ENCODE measurements at regions not wholly inside any gene's neighbourhood (a gene's known extent, or its start where the extent isn't known, plus 50 kb on each side); places are given as distances from the start of the nearest gene placed in this dataset.
"Not testable (repeated sequence)": the region's sequence is repeated elsewhere in the genome, so short reads cannot be mapped to it uniquely, and the experiment has no call there.

- no peak for DNase-seq
Observed at GRCh38 chr12:131364903-131365820, 345.7 kb upstream of the SFSWAP start.

DNA sequence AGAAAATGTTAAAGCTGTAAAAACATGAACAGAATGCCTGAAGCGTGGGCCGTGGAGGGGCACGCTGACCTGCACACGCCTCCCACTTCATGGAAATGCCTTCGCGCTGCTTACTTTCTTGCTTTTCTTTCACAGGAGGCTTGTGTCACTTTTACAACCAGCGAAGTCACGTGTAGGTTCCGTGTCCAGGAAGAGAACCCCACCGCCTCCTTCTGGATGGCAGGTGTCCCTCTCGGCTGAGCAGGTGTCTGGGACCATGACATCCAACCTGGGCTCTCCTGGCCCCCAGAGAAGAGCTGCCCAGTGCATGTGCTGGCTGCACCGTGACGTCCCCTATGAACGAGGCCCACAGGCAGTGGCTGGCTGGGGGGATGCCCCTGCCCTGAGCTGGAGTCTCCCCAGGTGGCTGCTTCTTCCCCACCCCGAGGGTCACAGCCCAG, 345.0 kb upstream of the SFSWAP start:
- no peak for DNase-seq

GRCh38 chr12:131366261-131366871, 344.5 kb upstream of the SFSWAP start:
- DNase-seq: no peak

DNA sequence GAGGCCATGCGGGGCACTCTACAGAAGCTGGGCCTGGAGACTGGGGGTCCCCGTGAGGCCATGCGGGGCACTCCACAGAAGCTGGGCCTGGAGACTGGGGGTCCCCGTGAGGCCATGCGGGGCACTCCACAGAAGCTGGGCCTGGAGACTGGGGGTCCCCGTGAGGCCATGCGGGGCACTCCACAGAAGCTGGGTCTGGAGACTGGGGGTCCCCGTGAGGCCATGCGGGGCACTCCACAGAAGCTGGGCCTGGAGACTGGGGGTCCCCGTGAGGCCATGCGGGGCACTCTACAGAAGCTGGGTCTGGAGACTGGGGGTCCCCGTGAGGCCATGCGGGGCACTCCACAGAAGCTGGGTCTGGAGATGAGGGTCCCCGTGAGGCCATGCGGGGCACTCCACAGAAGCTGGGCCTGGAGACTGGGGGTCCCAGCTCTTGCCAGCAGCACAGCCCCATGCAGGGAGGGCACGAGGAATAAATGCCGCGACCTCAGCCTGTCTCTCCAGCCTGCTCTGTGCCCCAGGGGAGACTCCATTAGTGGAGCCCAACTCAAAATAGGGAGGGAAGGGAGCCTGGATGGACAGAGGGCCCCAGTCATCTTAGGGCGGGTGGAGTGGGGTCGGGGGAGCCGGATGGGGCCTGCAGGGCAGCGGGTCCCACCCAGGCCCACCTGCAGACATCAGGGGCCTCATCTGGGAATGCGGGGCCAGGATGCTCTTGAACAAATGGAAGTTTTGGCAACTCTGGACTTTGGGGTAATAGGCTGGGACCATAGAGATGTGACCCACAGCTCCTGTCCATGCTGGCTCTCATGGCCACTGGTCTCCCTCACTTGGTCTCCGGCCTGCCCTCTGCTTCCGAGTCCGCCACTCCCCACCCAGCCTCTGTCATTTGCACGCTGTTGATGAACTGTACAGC, 343.6 kb upstream of the SFSWAP start:
- DNase-seq: not testable (repeated sequence)

DNA sequence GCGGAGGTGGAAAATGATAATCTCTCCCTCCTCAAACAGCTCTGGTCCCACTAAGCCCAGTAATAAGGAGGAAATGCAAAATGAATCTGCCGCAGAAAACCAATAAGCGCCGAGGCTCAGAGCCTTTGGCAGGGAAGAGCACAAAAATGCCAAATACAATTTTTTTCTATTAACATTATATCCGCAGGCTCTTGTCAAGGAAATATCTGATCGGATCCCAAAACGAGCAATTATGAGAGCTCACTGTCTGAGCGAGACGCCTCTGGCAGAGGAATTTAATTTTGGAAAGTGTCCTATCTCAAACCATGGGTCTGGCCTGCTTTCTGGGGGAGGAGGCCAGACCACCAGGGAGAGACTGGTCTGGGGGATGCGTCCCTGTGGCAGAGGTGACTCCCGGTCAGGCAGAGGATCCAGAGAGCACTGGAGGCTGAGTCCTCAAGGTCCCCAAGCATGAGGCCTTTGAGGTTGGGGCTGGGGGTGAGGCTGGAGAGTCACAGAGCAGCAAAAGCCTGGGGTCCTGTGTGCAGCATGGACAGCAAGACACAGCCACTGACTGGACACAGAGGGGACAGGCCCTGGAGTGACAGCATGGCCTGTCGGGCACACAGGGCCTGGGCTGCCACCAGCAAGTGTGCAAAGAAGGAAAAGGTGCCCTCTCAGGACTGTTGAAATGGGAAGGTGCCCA, 342.8 kb upstream of the SFSWAP start:
- DNase-seq: no peak

- no peak for DNase-seq
Observed at GRCh38 chr12:131368668-131369071, 342.2 kb upstream of the SFSWAP start.

GRCh38 chr12:131369094-131369845, 341.6 kb upstream of the SFSWAP start:
- DNase-seq: no peak

DNA sequence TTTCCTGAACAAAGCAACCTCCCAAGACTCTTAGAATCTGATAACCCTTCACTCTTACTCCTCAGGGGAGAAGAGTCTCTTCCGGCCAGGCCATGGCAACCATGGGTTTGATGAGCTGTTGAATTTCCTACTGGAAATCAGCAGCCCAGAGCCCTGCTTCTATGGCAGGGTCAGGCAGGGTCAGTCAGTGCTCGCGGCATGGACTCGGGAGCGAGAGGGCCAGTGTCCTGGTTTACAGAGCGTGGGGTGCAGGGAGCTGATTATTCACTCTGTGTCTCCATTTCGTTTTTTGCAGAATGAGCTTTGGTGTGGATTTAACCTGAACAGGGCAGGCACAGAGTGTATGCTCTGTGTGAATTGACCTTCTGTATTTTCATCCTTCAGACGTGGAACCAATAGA, 340.6 kb upstream of the SFSWAP start:
- no peak for DNase-seq

DNA sequence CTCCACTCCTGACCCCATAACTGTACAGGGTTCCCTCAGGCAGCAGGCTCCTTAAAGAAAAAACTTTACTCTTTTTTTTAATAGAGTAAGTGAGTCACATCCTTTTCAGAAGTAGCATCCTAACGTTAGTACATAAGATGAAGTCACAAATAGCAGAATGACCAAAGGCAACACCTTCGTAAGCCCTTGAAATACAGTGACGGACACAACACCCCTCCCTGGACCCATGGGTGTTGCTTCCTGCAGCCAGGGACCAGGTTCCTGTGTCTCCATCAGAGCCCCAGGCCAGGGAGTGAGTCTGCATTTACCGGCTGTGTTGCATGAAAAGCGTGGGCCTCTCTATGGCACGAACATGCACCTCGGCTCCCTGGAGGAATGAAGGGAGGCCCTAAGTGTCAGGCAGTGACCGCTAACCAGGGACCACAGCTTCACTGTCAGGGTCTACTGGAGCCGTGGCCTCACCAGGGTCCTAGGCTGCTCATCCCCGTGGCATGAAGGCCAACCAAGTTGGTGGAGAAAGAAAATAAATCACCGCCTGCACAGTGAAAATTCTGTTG, 340.0 kb upstream of the SFSWAP start:
- DNase-seq: no peak

DNA sequence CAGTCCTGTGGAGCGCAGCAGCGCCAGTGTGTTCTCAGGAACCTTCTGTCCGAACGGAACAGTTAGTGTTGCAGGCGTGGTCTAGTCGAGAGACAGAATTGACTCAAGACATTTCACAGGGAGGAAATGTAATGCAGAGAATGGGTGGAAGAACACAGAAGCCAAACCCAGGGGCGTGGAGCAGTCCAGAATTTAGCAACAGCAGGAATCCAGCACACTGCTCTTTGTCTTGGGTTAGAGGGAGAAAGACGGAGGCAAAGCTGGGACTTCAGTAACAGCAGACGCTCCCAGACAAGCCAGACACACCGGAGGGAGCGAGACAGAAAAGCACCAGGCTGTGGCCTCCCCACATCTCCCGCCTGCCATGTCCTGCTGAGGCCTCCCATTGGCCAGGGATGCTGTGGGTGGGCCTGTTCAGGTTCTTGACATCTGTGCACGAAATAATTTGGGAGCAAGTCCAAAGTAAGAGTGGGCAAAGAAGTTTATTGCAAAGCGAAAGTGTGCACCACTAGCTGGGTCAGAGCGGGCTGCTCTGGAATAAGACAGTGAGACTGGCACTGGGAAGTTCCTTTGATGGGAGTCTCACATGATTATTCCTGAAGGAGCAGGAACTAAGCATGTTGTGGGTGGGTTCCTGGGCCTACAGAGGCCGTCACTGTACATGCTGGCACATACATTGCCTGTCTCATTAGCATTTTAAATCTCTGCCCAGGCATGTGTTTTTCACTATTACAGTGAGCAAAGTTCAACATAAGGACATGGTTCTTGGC, 339.3 kb upstream of the SFSWAP start:
- no peak for DNase-seq

DNA sequence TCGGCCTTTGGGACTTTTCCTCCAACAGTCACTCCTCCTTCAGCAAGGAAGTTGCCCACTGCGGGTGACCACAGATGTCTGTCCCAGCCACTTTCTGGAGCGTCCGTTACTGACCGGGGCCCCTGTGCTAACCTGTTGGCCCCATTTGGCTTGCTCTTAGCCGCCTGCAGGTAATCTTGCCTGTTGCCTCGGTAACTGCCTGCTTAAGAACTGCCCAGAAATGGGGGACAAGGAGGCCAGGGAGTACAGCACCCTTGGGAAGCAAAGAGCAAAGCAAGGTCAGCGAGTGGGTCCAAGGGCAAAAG, 338.8 kb upstream of the SFSWAP start:
- no peak for DNase-seq

- no peak for DNase-seq
Observed at GRCh38 chr12:131372706-131373195, 338.1 kb upstream of the SFSWAP start.

GRCh38 chr12:131375261-131375971, 335.5 kb upstream of the SFSWAP start:
- DNase-seq: no peak

DNA sequence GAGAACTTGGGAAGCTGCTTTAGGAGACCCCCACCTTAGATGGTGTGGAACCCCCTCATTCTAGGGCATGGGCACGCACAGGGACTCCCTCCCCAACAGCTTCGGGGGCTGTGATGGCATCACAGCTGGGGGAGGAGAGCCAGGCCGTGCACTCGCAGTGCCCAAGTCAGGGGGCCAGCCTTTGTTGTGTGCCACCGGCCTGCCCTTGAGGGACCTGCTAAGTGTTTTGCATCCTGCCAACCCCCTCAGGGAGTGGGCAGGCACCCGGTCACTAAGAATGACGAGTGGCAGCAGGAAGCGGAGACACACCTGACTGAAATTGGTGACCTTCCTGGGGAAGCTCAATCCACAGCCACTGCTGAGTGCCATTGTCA, 334.9 kb upstream of the SFSWAP start:
- no peak for DNase-seq

DNA sequence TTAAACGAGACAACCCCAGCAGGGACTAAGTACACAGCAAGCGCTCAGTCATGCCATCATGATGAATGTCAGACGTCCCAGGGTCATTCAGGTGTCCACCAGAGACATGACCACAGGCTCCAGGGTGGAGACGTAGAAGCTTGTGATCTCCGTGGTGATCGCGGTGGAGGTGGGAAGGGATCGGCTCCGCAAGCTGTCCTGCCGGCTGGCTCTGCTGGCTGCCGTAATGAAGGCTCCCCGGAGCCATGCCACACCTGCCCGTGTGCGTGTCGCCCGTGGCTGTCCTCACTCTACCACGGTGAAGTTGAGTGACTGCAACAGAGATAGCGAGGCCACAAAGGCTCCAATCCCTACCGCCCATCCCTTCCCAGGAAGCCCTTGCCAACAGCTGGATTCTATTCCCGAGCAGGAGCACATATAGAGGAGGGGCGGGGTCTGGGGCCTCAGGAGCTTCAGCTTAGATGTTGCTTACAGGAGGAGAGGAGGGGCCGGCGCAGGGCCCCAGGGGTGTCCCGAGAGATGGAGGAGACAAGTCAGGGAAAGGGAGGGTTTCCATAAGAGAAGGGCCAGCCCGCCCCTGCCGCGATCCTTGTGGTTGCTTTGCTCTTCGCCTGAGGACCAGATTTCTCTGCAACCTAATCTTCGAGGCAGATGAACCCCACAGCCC, 332.6 kb upstream of the SFSWAP start:
- no peak for DNase-seq

DNA sequence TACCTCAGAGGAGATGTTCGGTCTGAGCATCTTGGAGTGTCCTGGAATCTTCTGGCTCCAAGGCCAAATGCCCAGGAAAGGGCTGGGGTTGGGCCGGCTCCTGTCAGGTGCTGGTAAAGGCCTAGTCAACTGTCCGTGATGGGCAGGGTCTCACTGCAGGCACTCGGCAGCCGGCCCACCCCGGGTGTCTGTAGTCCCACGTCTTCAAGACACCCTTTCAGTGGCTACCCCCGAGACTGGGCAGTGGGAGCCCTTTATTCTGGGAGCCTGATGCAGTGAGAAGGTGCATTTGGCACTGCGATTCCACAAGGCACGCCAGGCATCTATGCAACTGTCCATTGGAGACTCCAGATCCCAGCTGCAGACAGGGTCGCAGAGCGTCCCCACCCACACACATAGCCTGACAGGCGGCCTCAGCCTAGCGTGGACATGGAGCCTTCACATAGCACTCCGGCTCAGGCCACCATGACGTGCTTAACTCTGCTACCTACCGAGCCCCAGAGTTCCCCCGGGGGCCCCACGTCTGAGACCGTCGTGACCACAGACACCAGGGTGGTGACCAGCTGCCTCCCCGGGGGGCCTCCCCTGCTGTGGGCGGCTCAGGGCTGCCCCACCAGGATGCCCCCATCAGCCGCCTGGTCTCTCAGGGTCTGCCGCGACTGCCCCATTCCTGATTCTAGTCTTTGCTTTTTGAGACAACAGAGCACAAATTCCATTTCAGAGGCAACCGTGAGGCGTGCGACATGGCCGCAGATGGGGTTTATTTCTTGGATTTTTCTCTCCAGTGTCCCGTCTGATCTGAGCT, 331.8 kb upstream of the SFSWAP start:
- DNase-seq: no peak

- DNase-seq: no peak
Observed at GRCh38 chr12:131379738-131380137, 331.2 kb upstream of the SFSWAP start.

- no peak for DNase-seq
Observed at GRCh38 chr12:131380220-131380964, 330.5 kb upstream of the SFSWAP start.

Data from hematopoietic multipotent progenitor cell treated with erythropoietin and hydrocortisone succinate and interleukin-3 and kit ligand, for 4 days (in vitro differentiated cells).